HG02759 (cell line): ENCODE measurements at regions not wholly inside any gene's neighbourhood (a gene's known extent, or its start where the extent isn't known, plus 50 kb on each side); places are given as distances from the start of the nearest gene placed in this dataset.

Experiments used
- ATAC-seq: cut with Tn5 transposase; IDR thresholded peaks from one replicate; pipeline ENCODE4 v1.9.1; 2021; ENCODE audit warnings: mild to moderate bottlenecking, moderate library complexity; ENCODE audit not compliant: unreplicated experiment

DNA sequence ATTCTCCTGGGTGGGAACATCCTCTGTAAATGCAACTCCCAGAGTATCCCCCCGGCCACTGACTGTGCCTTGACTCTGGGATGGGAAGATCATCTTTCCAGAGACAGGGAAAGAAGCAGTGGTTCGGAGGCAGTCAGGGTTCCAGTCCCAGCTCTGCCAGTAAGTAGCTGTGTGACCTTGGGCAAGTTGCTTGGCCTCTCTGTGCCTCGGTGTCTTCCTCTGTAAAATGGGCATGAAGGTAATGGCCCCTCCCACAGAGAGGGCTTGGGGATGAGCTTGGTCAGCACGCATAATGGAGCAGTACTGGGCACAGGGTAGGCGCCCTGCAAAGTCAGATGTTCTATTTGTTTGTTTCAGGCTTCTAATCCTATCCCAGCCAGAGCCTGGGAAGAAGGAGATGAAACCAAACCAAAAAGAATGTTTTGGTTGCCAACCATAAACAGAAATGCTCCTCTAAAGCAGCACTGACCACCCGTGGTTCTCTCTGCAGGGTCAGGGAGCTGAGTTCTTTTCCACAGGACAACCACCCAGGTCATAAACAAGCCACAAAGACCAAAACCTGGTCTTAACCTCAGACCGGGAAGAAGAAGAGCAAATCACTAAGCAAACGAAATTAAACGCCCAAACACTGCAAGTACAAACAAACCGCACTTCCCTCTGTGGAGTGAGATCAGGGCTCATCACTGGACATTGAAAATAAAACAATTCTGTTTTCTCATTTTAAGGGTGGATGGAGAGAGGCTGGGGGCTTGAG lies 381.0 kb upstream of the SULF2 start:
- no peak for ATAC-seq

DNA sequence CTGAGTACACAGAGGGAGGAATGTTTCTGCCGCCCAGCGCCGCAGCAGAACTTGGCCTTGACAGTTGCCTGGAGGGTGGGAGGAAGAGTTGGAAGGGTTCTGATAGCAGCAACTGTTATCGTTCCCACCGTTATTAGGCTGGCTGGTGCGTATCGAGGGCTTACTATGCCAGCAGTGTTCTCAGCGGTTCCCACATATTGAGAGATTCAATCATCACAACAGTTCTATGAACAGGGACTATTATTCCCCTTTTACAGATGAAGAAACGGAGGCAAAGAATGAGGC lies 380.1 kb upstream of the SULF2 start:
- no peak for ATAC-seq

DNA sequence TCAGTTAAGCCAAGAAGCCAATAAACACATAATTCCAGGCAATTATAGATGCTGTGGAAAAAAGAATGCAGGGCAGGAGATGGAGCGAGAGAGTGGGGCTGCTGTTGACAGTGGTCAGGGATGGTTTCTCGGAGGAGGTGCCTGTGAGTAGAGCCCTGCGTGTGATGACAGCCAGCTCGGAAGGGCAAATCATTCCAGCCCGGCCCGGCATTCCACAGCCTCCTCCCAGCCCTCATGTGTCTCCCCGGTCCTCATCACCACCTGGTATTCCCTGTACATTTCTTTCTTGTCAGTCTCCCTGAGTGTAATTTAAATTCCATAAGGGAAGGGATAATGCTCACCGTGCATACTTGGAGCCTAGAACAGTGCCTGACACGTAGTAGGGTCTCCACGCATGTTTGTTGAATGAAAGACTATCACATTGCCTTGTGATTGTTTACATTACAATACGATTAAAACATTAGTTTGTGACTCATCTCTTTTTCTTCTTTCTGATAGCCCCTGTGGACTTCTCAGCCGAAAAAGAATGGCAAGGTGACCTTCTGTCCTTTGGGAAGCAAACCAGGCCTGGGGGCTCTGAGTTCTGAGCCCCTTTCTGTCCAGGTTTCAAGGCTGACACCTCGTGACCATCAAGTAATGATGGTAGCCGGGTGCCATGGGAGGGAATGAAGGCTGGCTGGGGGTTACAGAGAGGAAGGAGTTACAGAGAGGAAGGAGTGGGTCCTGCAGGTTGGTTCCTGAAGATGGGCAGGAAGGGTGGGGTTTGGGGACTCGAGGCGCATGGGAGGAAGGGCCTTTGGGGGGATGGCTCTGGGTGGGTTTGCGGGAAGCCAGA lies 379.5 kb upstream of the SULF2 start:
- no peak for ATAC-seq

DNA sequence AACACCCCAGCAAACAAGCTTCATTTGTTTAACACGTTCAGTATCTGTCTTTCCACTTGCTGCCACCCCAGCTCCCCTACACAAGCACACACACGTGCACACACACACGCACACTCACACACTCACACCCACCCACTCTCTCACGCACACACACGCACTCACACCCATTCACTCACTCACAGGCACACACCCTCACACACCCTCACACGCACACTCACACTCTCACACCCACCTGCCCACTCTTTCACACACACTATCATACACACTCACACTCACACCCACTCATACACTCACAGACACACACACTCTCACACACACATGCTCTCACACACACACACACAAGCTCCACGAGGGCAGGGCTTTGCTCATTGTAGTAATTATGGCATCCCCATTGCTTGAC lies 378.8 kb upstream of the SULF2 start:
- ATAC-seq = no peak

DNA sequence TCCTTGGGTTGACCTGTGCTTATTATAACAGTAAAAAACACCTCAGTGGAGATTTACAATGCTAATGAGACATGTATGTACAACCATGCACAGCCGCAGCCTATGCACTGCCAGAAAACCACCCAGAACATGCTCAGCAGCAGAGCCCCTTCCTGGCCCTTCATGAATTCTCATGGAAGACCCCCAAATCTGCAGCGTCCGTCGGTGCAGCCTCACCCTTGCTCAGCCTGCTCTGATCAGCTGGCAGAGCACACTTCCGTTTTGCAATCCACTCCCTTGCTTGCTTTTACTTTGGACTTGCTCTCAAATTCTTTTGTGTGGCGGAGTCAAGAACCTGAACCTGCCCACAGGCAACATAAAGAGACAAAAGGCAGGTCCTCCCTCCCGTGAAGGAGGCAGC lies 378.2 kb upstream of the SULF2 start:
- no peak for ATAC-seq

DNA sequence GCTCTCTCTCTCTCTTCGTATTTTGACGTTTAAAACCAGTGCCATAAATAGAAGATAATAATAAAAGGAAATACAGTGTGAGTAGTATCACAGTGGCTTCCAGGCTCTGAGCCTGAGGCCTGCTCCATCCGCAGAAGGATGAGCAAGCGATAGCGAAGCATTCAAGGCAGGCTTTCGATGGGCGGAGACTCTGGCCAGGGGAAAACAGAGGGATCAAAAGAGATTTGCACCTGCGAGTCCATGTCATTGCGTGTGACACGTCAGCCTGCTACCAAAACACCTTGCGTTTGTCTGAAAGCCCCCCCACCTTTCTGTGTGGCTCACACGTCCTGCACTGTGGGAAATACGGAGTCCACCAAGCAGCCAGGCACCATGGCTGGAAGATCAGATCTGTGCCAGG lies 377.3 kb upstream of the SULF2 start:
- ATAC-seq = no peak

DNA sequence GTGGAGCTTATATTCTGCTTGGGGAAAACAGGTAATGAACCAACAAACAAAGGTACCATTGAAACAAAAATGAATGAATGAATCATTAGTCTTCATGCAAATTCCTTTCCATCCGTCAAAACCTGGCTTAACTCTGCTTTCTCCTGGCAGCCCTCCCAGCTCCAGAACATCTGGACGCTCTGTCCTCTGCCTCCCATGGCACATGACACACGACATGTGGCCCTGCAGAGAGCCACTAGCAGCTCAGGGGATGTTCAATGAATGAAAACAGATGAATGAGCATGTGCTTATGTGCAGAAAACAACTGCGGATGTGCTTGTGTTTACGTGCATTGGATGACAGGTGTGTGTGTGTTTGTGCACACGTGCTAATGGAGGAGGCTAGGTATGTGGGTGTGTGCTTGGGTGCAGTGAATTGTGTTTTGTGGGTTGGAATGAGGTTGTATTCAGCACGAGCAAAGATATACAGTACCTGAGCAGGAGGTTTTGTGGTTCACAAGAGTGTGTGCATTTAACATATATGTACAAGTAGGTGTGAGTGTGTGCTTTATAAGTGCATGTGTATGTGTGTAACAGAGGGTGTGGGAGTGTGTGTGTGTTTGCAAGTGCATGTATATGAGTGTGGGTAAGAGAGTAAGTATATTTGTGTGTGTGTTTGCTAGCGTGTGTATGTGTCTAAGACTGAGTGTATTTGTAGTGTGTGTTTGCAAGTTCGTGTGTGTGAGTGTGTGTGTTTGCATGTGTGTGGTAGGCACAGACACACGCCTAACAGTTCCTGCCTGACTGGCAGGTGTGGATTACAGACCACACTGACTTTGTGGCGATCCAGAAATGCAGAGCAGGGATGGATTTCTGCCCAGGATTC lies 374.1 kb upstream of the SULF2 start:
- ATAC-seq = no peak

DNA sequence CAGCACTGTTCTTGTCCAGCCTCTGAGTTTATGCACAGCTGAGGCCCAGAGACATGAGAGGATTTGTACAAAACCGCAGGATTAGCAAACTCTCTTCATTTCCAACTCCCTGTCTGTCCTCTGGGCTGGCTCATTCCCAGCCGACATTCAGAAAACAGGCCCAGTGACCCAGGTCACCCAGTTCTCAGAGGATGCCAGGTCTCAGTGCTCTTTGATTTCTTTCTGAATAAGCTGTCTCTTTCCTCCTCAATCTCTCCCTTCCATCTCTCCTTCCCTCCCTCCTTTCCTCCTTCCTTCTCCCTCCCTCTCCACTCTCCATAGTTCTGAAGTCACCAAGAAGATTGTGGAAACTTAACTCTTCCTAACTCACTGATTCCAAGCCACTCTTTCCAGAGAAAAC lies 372.7 kb upstream of the SULF2 start:
- ATAC-seq = no peak

DNA sequence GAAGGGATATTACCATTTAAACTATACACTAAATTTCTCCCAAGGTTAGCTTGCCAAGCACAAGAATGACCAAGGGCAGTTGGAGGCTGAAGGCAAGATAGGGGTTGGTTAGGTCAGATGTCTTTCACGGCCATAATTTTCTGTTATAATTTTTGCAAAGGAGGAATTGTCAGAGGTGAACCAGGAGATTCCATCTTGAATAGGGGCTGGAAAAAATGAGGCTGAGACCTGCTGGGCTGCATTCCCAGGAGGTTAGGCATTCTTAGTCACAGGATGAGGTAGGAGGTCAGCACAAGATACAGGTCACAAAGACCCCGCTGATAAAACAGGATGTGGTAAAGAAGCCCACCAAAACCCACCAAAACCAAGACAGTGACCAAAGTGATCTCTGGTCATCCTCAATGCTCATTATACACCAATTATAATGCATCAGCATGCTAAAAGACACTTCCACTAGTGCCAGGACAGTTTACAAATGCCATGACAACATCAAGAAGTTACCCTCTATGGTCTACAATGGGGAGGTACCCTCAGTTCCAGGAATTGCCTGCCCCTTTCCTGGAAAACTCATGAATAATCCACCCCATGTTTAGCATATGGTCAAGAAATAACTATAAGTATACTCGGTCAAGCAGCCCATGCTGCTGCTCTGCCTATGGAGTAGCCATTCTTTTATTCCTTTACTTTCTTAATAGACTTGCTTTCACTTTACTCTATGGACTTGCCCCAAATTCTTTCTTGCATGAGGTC lies 371.8 kb upstream of the SULF2 start:
- no peak for ATAC-seq

DNA sequence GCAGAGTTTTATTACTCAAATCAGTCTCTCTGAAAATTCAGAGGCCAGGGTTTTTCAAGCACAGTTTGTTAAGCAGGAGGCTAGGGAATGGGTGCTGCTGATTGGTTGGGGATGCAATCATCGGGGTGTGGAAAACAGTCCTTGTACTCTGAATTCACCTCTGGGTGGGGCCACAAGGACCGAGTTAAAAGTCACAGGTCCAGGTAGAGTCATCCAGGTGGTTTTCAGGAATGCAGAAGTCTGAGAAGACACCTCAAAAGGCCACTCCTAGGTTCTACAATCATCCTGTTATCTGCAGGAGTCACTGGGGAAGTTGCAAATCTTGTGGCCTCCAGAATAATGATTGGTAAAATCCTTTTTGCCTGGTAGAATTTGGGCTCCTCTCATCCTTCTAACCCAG lies 371.2 kb upstream of the SULF2 start:
- no peak for ATAC-seq

DNA sequence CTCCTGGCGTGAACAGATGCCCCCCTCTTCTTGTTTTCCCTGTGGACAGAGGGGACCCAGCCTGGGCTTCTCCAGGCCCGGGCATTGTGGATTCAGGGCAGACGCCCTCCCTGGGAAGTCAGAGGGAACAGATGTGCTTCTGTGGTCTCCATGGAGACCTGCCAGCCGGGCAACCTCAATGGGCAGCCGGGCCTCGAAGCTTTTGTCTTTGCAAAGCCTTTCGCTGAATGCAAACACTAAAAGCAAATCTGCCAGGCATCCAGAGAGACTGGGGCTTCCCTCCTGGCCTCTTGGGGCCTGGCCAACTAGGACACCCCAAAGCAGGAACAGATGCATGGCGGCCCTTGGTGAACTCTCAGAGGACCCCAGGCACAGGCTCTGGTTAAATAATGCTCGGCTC lies 370.0 kb upstream of the SULF2 start:
- ATAC-seq = no peak

DNA sequence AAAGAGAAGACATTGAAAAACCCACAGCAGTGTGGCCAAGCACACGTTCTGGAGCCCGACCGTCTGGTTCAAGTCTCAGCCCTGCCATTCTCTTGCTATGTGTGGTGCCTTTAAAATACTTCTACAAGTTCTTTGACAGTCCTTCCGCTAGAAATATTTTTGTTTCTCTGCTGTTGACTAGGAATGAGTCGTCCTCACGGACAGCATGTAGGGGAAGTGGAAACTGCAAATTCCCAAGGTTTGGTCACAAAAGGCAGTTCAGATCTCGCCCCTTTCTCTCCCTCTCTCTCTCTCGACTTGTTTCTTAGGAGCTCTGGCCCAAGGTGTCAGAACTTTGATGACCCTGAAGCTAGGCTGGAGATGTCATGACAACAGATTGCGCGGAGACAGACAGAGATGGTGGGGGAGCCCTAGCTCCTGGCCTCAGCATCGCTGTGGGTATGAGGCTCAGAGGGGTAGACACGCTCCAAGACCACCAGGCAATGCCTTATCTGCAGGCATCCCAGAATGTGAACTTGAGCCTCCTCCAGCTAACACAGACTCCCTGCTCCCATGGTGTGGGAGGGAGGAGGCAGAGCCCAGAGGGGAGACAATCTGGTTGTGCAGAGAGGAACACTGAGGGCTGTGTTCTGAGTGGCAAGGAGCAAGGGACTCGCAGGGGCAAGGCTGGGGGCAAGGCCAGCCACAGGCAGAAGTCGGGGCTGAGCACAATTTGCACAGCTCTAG lies 368.9 kb upstream of the SULF2 start:
- ATAC-seq = no peak

DNA sequence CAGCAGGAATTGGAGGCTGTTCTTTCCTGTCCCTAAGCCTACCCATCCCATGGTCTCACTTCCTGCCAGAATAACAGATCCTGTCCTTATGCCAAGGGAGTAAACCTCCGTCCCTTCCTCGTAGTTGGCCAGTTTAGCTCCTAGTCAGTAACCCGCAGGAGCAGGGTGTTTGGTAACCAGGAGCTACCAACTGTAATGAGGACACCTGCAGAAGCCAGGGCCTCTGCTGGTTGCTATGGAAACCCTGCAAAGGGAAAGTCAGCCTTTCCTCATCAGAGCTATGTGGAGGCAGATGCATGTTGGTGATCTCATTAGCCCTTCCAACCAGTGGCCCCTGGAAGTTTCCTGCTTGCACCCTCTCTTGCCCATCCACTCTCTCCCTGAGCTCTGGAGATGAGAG lies 368.2 kb upstream of the SULF2 start:
- ATAC-seq = no peak

DNA sequence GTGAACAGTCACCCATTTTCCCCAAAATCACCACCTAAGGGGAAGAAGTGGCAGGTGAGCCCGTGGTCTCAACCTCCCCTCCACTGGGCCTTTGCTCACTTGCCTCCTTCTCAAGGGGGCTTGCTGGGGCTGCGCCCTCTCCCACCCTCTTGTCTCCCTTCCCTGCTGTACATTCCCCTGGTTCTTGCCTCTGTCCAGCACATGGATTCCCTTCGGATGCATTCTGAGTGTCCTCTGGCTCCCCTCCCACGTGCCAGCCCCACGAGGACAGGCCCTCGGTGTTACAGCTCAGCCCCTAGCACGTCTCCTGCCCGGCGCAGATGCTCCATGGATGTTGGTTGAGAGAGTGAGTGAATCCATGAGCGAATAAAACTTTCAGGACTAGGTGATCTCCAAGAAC lies 367.8 kb upstream of the SULF2 start:
- no peak for ATAC-seq

DNA sequence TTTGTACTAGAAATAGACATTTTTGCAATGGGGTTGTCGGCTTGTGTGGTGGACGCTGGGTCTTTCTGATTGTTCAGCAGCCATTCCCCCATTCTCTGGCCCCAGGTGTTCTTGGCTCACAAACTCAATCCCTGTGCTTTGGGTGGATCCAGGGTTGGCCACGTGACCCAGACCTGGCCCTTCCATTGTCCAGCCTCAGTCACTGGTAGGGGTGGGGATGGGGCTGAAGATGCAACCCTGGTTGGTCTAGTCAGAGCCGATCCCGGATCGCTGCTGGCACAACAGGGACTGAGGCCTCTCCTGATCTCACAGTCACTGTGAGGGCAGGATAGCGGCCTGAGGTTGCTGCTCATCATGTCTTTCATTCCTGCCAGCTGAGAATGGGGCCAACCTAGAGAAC lies 365.3 kb upstream of the SULF2 start:
- no peak for ATAC-seq

DNA sequence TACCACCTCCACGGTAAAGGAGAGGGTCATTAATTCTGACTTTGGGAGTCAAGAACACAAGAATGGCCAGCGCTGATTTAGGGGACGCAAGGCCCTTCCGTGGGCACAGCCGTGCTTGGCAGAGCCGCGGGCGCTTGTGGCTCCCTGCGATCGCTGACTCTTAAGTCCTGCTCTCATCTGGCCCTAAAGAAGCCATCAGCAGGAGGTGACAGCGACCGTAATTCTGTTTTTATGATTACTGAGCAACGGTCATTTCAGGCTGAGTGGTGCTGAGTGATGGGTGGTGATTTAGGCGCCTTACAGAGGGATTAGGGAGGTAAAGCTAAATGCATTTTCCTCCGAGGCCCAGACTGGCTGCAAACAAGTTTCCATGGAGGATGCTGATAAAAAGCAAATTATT lies 364.6 kb upstream of the SULF2 start:
- no peak for ATAC-seq

DNA sequence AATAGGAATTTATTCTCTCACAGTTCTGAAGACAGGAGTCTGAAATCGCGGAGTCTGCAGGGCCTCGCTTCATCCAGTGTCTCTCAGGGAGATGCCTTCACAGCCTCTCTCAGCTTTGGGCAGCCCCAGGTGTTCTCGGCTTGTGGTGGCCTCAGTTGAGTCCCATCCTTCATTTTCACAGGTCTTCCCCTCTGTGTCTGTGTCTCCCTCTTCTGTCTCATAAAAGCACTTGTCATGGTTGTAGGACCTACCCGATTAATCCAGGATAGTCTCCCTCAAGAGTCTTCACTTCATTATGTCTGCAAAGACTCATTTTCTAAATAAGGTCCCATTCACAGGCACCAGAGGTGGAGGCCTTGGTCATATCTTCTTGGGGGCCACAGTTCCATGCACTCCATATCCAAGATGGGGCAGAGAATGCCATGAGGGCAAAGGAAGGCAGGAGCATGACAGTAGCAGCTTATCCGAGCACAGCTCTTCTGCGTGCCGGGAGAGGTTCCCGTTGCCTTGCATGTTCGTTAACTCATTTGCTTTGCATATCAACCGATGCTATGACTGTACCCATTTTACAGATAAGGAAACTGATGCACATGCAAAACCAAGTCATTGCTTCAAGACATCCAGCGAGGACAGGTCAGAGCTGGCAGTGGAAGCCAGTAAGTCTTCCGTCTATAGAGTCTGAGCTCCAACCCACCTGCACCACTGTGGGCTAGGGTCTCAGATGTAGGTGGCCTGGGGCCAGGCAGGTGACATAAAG lies 363.8 kb upstream of the SULF2 start:
- ATAC-seq = no peak

DNA sequence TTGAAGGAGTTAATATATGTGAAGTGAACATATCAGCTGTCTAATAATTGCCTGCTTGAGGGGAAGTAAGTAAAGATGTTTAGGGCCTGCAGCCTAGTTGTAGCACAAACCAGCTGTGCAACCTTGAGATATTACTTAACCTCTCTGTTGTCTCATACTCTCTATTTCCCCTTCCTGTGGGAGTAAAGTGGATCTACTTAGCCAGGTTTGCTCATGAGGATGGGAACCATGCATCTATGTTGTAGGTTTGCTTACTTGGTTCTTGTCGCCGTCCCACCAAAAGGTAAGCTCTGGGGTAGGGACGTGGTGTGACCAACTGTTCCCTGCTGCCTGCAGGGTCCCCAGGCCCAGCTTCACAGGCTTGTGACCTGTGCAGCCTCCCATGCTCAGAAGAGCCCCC lies 362.7 kb upstream of the SULF2 start:
- ATAC-seq = no peak

DNA sequence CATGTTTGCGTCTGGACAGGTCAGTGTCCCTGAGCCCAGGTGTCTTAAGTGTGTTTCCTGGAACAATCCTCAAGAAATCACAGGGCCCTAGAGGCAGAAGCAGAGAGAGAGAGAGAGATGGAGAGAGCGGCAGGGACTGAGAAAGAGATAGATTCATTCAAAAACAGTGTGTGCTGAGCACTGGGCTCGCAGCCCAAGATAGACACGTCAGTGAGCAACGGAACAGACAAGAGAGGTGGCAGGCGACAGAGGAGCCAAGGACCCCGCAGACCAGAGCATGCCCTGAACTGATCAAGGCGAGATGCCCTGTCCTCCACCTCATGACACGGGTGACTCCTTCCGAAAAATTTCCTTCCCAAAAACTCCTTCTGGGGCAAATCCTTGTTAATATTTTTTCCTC lies 362.0 kb upstream of the SULF2 start:
- no peak for ATAC-seq

DNA sequence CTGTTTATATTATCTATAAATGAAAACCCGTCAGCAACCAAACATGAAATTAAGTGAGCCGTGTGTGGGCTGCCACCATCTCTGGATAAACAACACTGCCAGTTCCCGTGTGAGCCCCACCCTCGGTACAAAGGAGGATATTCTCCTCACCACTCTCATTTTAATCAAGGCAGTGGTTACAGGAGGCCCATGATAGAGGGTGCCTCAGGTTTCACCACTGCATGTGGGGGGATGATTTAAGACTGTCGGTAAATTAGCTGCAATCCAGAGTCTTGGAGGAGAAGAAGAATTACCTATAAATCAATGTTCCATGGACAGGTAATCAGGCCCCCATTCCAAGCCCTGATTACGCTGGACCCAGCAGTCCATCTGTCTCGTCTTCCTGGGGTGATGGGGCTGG lies 361.6 kb upstream of the SULF2 start:
- ATAC-seq = no peak
